K562 (cell line): ENCODE measurements at regions not wholly inside any gene's neighbourhood (a gene's known extent, or its start where the extent isn't known, plus 50 kb on each side); places are given as distances from the start of the nearest gene placed in this dataset.

ENCODE experiments used
- ATAC-seq: fragments of 200-7000 bp; cut with Tn5 transposase; 3 replicates; pipeline ENCODE4 v1.9.1; 2020; ENCODE audit warnings: moderate library complexity
- BruUV-seq: library from RNA; stranded (reverse); fragments of 400-500 nt; replicated peaks from 2 replicates; lab custom pipeline; 2021; lab: Mats Ljungman, UMichigan
- CTCF ChIA-PET: fragments of 300-600 bp; formaldehyde crosslinking; extraction: SDS; loops from one replicate; lab custom pipeline; 2021; ENCODE audit warnings: low intra/inter-chr PET ratio; lab: Yijun Ruan, JAX
- POLR2A ChIA-PET: fragments of 300-600, 350-650 bp; sonication (Branson Sonifier 250); formaldehyde crosslinking; extraction: SDS; loops from one replicate; lab custom pipeline; 2021; ENCODE audit warnings: antibody characterized with exemption, inconsistent platforms; lab: Yijun Ruan, JAX
- DNase-seq, 4 experiments: peaks; one replicate each; pipeline versions ENCODE4 v3.0.0 to v3.0.0-alpha.2; 2011 to 2018; ENCODE audit warnings: low spot score in 3 of 4, mixed read lengths in 3 of 4; ENCODE audit errors: extremely low read depth in 1 of 4
- FAIRE-seq: peaks from 2 replicates; lab custom pipeline; 2011; peaks lifted over from hg19 to GRCh38; lab: Jason Lieb, UNC
- H2AFZ ChIP-seq: 2 replicates; pipeline ENCODE4 v1.6.0; 2011; ENCODE audit warnings: low read depth, low read length, control low read depth, inconsistent platforms
- H3K27ac ChIP-seq: fragments of 200-600 bp; 3 replicates; pipeline ENCODE4 v1.8.0; 2011; ENCODE audit warnings: low read depth, mild to moderate bottlenecking, control low read depth, inconsistent platforms, low read length, moderate library complexity, mixed read lengths; ENCODE audit errors: extremely low read depth
- H3K27me3 ChIP-seq, 2 experiments: fragments of 300-600 bp in 1 of 2; 2 replicates in 1 of 2; 3 replicates in 1 of 2; pipeline versions ENCODE4 v1.6.0 to v1.8.0; 2011; ENCODE audit warnings: inconsistent platforms in 2 of 2, low read length in 2 of 2, mild to moderate bottlenecking in 1 of 2, mixed read lengths in 1 of 2, moderate library complexity in 1 of 2; ENCODE audit not compliant: control insufficient read depth in 2 of 2, insufficient read depth in 2 of 2
- H3K36me3 ChIP-seq: fragments of 300-600 bp; 3 replicates; pipeline ENCODE4 v1.8.0; 2011; ENCODE audit warnings: mild to moderate bottlenecking, low read length, inconsistent platforms; ENCODE audit not compliant: control insufficient read depth, insufficient read depth
- H3K4me1 ChIP-seq, 2 experiments: fragments of 200-600 bp in 1 of 2; replicated peaks in 1 of 2; 2 replicates in 1 of 2; 3 replicates in 1 of 2; pipeline versions ENCODE4 v1.5.1 to v1.8.0; 2011; ENCODE audit warnings: inconsistent platforms in 2 of 2, low read length in 2 of 2, mild to moderate bottlenecking in 1 of 2, mixed read lengths in 1 of 2, moderate library complexity in 1 of 2; ENCODE audit not compliant: control insufficient read depth in 2 of 2, insufficient read depth in 2 of 2
- H3K4me2 ChIP-seq: 2 replicates; pipeline ENCODE4 v1.6.1; 2011; ENCODE audit warnings: low read length, control low read depth, inconsistent platforms, mixed read lengths; ENCODE audit not compliant: insufficient read depth
- H3K4me3 ChIP-seq: fragments of 200-600 bp; sonication (generic), shearing (Covaris generic); 2 replicates; pipeline ENCODE4 v1.5.1; 2016; ENCODE audit warnings: control low read depth, inconsistent platforms
- H3K79me2 ChIP-seq: fragments of 200-600 bp; 3 replicates; pipeline ENCODE4 v1.8.0; 2011; ENCODE audit warnings: low read length, inconsistent platforms; ENCODE audit not compliant: control insufficient read depth, insufficient read depth
- H3K9ac ChIP-seq, 2 experiments: 2 replicates each; pipeline versions ENCODE4 v1.6.0 to v1.6.1; 2011; ENCODE audit warnings: low read depth in 2 of 2, low read length in 2 of 2, control low read depth in 1 of 2, inconsistent platforms in 1 of 2, mild to moderate bottlenecking in 1 of 2, mixed read lengths in 1 of 2; ENCODE audit not compliant: insufficient read depth in 1 of 2
- H3K9me1 ChIP-seq: one replicate; pipeline ENCODE4 v1.6.0; 2011; ENCODE audit warnings: inconsistent platforms, mild to moderate bottlenecking, low read length, moderate library complexity; ENCODE audit not compliant: control insufficient read depth, insufficient read depth
- H3K9me3 ChIP-seq: replicated peaks from 2 replicates; pipeline ENCODE4 v1.5.1; 2011; ENCODE audit warnings: low read depth, low read length, inconsistent platforms; ENCODE audit not compliant: control insufficient read depth, insufficient read depth
- H4K20me1 ChIP-seq: replicated peaks from 2 replicates; pipeline ENCODE4 v1.6.1; 2011; ENCODE audit warnings: low read length, inconsistent platforms, mixed read lengths; ENCODE audit not compliant: control insufficient read depth, insufficient read depth
- CBX1 ChIP-seq: sonication (generic); IDR thresholded peaks from 2 replicates; pipeline ENCODE4 v1.6.1; 2016; ENCODE audit warnings: antibody characterized with exemption, low read depth, mild to moderate bottlenecking
- FOXA1 ChIP-seq: fragments of 450-650 bp; IDR thresholded peaks from 2 replicates; pipeline ENCODE4 v1.6.1; 2016; ENCODE audit warnings: mild to moderate bottlenecking, borderline replicate concordance
- HLTF ChIP-seq: fragments of 450-650 bp; IDR thresholded peaks from 2 replicates; pipeline ENCODE4 v1.6.1; 2016
- IRF2 ChIP-seq: sonication (generic); formaldehyde crosslinking; IDR thresholded peaks from 2 replicates; pipeline ENCODE4 v1.8.1; 2022; ENCODE audit warnings: mild to moderate bottlenecking, missing genetic modification reagents
- JUNB ChIP-seq: fragments of 450-650 bp; formaldehyde crosslinking; conservative IDR thresholded peaks from 2 replicates; pipeline ENCODE4 v1.4.0; 2020; ENCODE audit warnings: mild to moderate bottlenecking
- NELFE ChIP-seq: IDR thresholded peaks from 2 replicates; pipeline ENCODE4 v1.6.1; 2011; ENCODE audit warnings: mild to moderate bottlenecking; ENCODE audit not compliant: insufficient read depth, insufficient read length
- PPARD ChIP-seq: fragments of 250-450 bp; sonication (Bioruptor Pico); IDR thresholded peaks from 2 replicates; pipeline ENCODE4 v1.8.0; 2022; ENCODE audit warnings: inconsistent platforms, mild to moderate bottlenecking, moderate library complexity
- PYGO2 ChIP-seq: fragments of 450-650 bp; IDR thresholded peaks from 2 replicates; pipeline ENCODE4 v1.6.1; 2016; ENCODE audit warnings: mild to moderate bottlenecking, missing genetic modification characterization, moderate library complexity, missing compliant biosample characterization
- SMARCA4 ChIP-seq: fragments of 450-650 bp; IDR thresholded peaks from 2 replicates; pipeline ENCODE4 v1.6.1; 2016
- TSC22D4 ChIP-seq: fragments of 450-650 bp; IDR thresholded peaks from 2 replicates; pipeline ENCODE4 v1.6.1; 2016; ENCODE audit warnings: missing genetic modification characterization, missing biosample characterization, control low read depth
- YY1 ChIP-seq, 3 experiments: IDR thresholded peaks; 2 replicates each; pipeline ENCODE4 v1.6.1; 2011; ENCODE audit warnings: low read length in 2 of 3, mild to moderate bottlenecking in 2 of 3, moderate library complexity in 2 of 3, borderline replicate concordance in 1 of 3, control low read depth in 1 of 3, low read depth in 1 of 3; ENCODE audit not compliant: insufficient read depth in 3 of 3, insufficient replicate concordance in 2 of 3, control insufficient read depth in 1 of 3, insufficient read length in 1 of 3; ENCODE audit errors: extremely low read depth in 1 of 3
- ZFP30 ChIP-seq: fragments of 250-450 bp; sonication (Bioruptor Pico); IDR thresholded peaks from 2 replicates; pipeline ENCODE4 v1.8.0; 2022; ENCODE audit warnings: moderate library complexity, mild to moderate bottlenecking, inconsistent platforms, borderline replicate concordance
- ZNF143 ChIP-seq: sonication (generic); formaldehyde crosslinking; IDR thresholded peaks from 2 replicates; pipeline ENCODE4 v1.9.0; 2022; ENCODE audit warnings: mild to moderate bottlenecking, missing genetic modification reagents
- ZNF707 ChIP-seq: fragments of 250-450 bp; sonication (Bioruptor Pico); conservative IDR thresholded peaks from 2 replicates; pipeline ENCODE4 v1.8.0; 2022; ENCODE audit warnings: inconsistent platforms, mild to moderate bottlenecking, moderate library complexity
- ZNF780A ChIP-seq: fragments of 250-450 bp; sonication (Bioruptor Pico); IDR thresholded peaks from 2 replicates; pipeline ENCODE4 v1.5.0; 2021; ENCODE audit warnings: mild to moderate bottlenecking
- WGBS: fragments of 100-300 bp; shearing (Covaris generic); methylation state at CpG from one replicate; pipeline ENCODE4 v1.1.6; 2016; ENCODE audit warnings: low coverage, mixed read lengths; ENCODE audit not compliant: insufficient coverage; ENCODE audit errors: missing lambda C conversion rate; 5-methylcytosine and 5-hydroxymethylcytosine counted together
- in situ Hi-C: fragments of 300-500 bp; cut with MboI; formaldehyde crosslinking; loops from 4 replicates; pipeline ENCODE4 v1.15.0; 2018; ENCODE audit warnings: inconsistent platforms, mixed read lengths
- intact Hi-C: fragments of 100-400 bp; cut with micrococcal nuclease; formaldehyde crosslinking; loops from 2 replicates; pipeline ENCODE4 v1.14.2; 2022
- TF ChIP-seq, protein P1 (sequence below): IDR thresholded peaks from 3 replicates; pipeline ENCODE4 v1.6.1; 2011; ENCODE audit warnings: borderline replicate concordance, mild to moderate bottlenecking; ENCODE audit not compliant: insufficient read length, insufficient read depth
- TF ChIP-seq, protein P2 (sequence below): fragments of 250-450 bp; sonication (Bioruptor Pico); IDR thresholded peaks from 2 replicates; pipeline ENCODE4 v1.8.0; 2021; ENCODE audit warnings: moderate library complexity, mild to moderate bottlenecking, inconsistent platforms
- TF ChIP-seq, protein P3 (sequence below): fragments of 450-650 bp; formaldehyde crosslinking; IDR thresholded peaks from 2 replicates; pipeline ENCODE4 v1.4.0; 2022; ENCODE audit warnings: mild to moderate bottlenecking, moderate library complexity
- TF ChIP-seq, protein P4 (sequence below), 2 experiments: IDR thresholded peaks; 2 replicates each; pipeline ENCODE4 v1.6.1; 2012; ENCODE audit warnings: improper control_type of control experiment in 2 of 2, low read depth in 2 of 2, low read length in 2 of 2, borderline replicate concordance in 1 of 2

DNA sequence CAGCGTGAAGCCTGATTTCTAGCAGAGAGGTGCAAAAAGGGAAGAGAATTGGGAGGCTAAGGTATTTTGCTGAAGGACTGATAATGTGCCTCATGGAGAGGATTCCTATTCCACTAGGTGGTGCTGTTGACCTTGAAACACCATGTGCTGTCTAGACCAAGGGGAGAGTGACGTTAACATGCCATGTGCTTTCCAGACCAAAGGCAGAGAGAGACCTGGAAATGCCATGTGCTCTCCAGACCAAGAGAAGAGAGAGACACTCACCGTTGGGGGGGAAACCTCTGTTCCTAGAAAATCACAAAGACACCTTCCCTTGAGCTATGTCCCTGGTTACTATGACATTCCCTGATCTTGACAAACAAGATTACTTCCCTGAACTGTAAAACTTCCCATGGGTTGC lies 286.0 kb upstream of the TUSC1 start (continued):
- TF ChIP-seq, protein P1, sequence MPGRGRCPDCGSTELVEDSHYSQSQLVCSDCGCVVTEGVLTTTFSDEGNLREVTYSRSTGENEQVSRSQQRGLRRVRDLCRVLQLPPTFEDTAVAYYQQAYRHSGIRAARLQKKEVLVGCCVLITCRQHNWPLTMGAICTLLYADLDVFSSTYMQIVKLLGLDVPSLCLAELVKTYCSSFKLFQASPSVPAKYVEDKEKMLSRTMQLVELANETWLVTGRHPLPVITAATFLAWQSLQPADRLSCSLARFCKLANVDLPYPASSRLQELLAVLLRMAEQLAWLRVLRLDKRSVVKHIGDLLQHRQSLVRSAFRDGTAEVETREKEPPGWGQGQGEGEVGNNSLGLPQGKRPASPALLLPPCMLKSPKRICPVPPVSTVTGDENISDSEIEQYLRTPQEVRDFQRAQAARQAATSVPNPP: no peak
- TF ChIP-seq PPARD (CRISPR knock-in tag) (no peak), CBX1 (no peak), YY1 (IDR thresholded peaks at IDR 0.05; ENCODE audit: borderline replicate concordance in 1 of 3, control insufficient read depth in 1 of 3, extremely low read depth in 1 of 3, insufficient read depth in 3 of 3, insufficient read length in 1 of 3, insufficient replicate concordance in 2 of 3, low read depth in 1 of 3, low read length in 2 of 3) (no peak)
- TF ChIP-seq, protein P2, sequence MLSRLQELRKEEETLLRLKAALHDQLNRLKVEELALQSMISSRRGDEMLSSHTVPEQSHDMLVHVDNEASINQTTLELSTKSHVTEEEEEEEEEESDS (CRISPR knock-in tag): no peak

DNA sequence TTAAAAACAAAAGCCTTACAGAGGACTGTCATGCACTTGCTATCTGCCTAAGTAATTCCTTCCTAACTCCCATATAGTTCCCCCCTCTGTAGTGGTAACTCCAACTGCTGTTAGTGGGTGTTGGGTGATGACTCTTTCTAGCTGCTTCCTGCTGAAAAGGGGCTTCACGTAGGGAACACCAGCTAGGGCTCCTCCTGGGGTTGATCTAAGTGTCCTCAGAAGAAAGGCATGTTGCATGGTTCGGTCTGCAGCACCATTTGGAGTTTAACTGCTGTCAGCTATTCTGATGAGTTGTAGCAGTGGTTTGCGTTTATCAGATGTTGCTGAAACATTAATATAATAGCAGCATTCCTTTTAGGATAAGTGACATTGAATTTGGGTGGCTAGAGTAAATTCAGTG lies 281.9 kb upstream of the TUSC1 start:
- ChIA-PET CTCF (no interaction called here), POLR2A (no interaction called here)
- Histone ChIP-seq H3K9me3 (no peaks in the 10 kb centered on the region), H4K20me1 (no peaks in the 10 kb centered on the region), H2AFZ (no peak overlapping the region), H3K9ac (no peak overlapping the region), H3K36me3 (no peaks in the 10 kb centered on the region), H3K4me3 (no peak overlapping the region), H3K79me2 (no peaks in the 10 kb centered on the region), H3K4me1 (no peaks in the 10 kb centered on the region), H3K4me2 (no peak overlapping the region), H3K27ac (no peak overlapping the region), H3K27me3 (no peaks in the 10 kb centered on the region), H3K9me1 (no peaks in the 10 kb centered on the region)
- in situ Hi-C loops: no loop called here
- DNase-seq (no peak), FAIRE-seq (no peak), ATAC-seq (no peak)
- no CpG with 5 or more reads among the region's 3 CpGs for whole genome bisulfite sequencing
- BruUV-seq: no TSS peak
- intact Hi-C loops: no loop called here
- no peak for TF ChIP-seq ZNF143 (CRISPR knock-in tag)
- no peak for TF ChIP-seq ZNF780A
- TF ChIP-seq HLTF: no peak
- TF ChIP-seq ZNF707: no peak
- TF ChIP-seq JUNB: no peak
- no peak for TF ChIP-seq SMARCA4
- TF ChIP-seq TSC22D4 (tag): no peak
- TF ChIP-seq, protein P3, sequence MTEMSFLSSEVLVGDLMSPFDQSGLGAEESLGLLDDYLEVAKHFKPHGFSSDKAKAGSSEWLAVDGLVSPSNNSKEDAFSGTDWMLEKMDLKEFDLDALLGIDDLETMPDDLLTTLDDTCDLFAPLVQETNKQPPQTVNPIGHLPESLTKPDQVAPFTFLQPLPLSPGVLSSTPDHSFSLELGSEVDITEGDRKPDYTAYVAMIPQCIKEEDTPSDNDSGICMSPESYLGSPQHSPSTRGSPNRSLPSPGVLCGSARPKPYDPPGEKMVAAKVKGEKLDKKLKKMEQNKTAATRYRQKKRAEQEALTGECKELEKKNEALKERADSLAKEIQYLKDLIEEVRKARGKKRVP (CRISPR knock-in tag): no peak
- TF ChIP-seq NELFE: no peak
- TF ChIP-seq, protein P4, sequence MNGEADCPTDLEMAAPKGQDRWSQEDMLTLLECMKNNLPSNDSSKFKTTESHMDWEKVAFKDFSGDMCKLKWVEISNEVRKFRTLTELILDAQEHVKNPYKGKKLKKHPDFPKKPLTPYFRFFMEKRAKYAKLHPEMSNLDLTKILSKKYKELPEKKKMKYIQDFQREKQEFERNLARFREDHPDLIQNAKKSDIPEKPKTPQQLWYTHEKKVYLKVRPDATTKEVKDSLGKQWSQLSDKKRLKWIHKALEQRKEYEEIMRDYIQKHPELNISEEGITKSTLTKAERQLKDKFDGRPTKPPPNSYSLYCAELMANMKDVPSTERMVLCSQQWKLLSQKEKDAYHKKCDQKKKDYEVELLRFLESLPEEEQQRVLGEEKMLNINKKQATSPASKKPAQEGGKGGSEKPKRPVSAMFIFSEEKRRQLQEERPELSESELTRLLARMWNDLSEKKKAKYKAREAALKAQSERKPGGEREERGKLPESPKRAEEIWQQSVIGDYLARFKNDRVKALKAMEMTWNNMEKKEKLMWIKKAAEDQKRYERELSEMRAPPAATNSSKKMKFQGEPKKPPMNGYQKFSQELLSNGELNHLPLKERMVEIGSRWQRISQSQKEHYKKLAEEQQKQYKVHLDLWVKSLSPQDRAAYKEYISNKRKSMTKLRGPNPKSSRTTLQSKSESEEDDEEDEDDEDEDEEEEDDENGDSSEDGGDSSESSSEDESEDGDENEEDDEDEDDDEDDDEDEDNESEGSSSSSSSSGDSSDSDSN (IDR thresholded peaks at IDR 0.05; ENCODE audit: borderline replicate concordance in 1 of 2, low read depth in 2 of 2, low read length in 2 of 2): no peak
- TF ChIP-seq PYGO2 (tag): no peak
- TF ChIP-seq IRF2 (CRISPR knock-in tag): no peak
- no peak for TF ChIP-seq FOXA1
- TF ChIP-seq ZFP30 (CRISPR knock-in tag): no peak
